GM12865 (cell line): ENCODE measurements at regions not wholly inside any gene's neighbourhood (a gene's known extent, or its start where the extent isn't known, plus 50 kb on each side); places are given as distances from the start of the nearest gene placed in this dataset.
A peak's percentile ranks its signal among the peaks of the same experiment; 100 is the strongest.

Experiments
- DNase-seq: peaks from one replicate; pipeline ENCODE4 v3.0.0; 2010; ENCODE audit warnings: low read depth
- H3K4me3 ChIP-seq: 2 replicates; pipeline ENCODE4 v1.5.1; 2011; ENCODE audit warnings: mild to moderate bottlenecking, low read depth, low read length, control low read depth
- CTCF ChIP-seq: IDR thresholded peaks from 2 replicates; pipeline ENCODE4 v1.5.1; 2011; ENCODE audit warnings: low read length, control low read depth, low read depth, inconsistent platforms; ENCODE audit not compliant: insufficient read depth; ENCODE audit errors: missing control alignments

DNA sequence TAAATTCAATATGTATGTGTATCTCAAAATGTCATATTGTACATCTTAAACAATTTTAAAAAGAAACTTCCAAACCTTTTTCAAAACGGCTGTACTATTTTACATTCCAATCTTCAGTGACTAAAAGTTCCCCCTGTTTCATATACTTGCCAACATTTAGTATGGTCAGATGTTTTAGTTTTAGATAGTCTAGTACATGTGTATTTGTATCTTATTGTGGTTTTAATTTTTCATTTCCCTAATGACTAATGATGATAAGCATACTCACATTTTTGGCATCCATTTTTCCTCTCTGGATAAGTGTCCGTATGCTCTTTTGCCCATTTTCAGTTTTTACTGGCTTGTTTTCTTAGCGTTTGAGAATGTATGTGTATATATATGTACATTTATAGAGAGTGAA lies 212.2 kb upstream of the MAGEB18 start:
- no peak overlapping the region for H3K4me3 ChIP-seq
- DNase-seq: no peak
- TF ChIP-seq CTCF: no peak

DNA sequence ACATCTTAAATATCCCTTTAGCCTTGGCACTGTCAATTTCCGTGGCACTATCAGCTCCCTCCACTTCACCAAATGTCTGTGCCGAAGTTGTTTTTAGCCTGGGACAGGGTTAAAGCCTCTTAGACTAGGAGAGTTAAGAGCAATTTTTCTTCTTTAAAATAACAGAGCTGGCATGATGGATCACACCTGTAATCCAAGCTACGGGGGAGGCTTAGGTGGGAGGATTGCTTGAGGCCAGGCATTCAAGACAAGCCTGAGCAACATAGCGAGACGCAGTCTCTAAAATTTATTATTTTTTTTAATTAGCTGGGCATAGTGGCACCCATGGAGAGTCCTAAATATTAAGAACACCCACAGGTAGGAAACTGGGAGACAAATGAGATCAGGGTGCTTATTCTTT lies 209.8 kb upstream of the MAGEB18 start:
- DNase-seq: no peak
- no peak for TF ChIP-seq CTCF
- no peak overlapping the region for H3K4me3 ChIP-seq

DNA sequence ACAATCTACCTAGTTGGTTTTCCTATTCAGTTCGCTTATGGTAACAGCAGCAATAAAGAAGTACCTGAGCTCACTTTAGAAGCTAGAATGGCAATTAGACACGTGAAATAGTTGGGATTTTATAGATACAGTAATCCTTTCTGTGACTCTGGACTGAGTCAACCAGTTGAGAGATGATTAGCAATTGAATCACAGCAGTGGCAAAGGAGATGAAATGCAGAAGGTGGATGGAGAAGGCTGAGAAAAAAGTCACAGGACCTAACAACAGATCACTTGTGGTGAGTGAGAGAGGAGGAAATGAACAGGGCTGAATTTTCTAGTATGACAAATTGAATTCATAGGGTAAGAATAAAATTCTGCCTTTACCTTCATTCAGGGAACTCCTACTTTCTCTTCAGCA lies 197.1 kb upstream of the MAGEB18 start:
- no peak for TF ChIP-seq CTCF
- no peak overlapping the region for H3K4me3 ChIP-seq
- no peak for DNase-seq

GRCh38 chrX:25941559-25942250 lies 196.4 kb upstream of the MAGEB18 start:
- H3K4me3 ChIP-seq: no peak overlapping the region
- no peak for DNase-seq
- TF ChIP-seq CTCF: no peak

DNA sequence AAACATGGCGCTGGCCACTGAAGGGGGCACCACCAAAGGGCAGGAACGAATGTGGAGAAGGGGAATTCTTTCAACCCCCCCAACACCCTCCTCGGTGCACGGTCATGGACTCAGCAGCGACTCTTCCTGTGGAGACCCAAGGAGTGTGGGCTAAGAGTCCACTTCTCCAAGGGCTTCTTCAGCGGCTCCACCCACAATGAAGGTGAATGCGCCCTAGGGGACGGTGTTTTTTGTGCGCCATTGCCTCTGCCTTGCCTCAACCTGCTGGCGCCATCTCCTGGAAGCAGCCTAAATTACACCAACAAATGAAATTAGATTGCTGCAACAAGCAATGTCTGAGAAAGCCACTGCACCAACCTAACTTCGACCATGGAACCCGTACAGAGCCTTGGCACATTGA lies 169.2 kb upstream of the MAGEB18 start:
- H3K4me3 ChIP-seq: no peak overlapping the region
- DNase-seq: peak; percentile 2
- TF ChIP-seq CTCF: peak; percentile 23

GRCh38 chrX:25976683-25977310 lies 161.3 kb upstream of the MAGEB18 start:
- no peak overlapping the region for H3K4me3 ChIP-seq
- TF ChIP-seq CTCF: no peak
- DNase-seq: no peak

GRCh38 chrX:25998687-25999086 lies 139.5 kb upstream of the MAGEB18 start:
- no peak for TF ChIP-seq CTCF
- no peak overlapping the region for H3K4me3 ChIP-seq
- no peak for DNase-seq
